ENCODE measurements at regions not wholly inside any gene's neighbourhood (a gene's known extent, or its start where the extent isn't known, plus 50 kb on each side); places are given as distances from the start of the nearest gene placed in this dataset.

GRCh38 chr15:36331531-36332275 lies 247.7 kb upstream of the CDIN1 start:
- Histone ChIP-seq H3K4me2 (ENCODE audit: insufficient read depth, low read length) (no peak overlapping the region), H3K27me3 (ENCODE audit: control insufficient read depth in 2 of 2, insufficient read depth in 2 of 2, low read length in 2 of 2) (no peaks in the 10 kb centered on the region), H3K9me3 (replicated peaks; ENCODE audit: control insufficient read depth, insufficient read depth, low read depth, low read length) (no peaks in the 10 kb centered on the region), H3K4me3 (no peak overlapping the region), H3K9me1 (ENCODE audit: control insufficient read depth, insufficient read depth, low read length) (no peaks in the 10 kb centered on the region), H3K9ac (ENCODE audit: insufficient read depth in 1 of 2, low read depth in 2 of 2, low read length in 2 of 2) (no peak overlapping the region), H3K79me2 (ENCODE audit: control insufficient read depth, insufficient read depth, low read length) (no peaks in the 10 kb centered on the region), H3K27ac (ENCODE audit: extremely low read depth, low read depth, low read length) (no peak overlapping the region), H3K4me1 (replicated peaks in 1 of 2; ENCODE audit: control insufficient read depth in 2 of 2, insufficient read depth in 2 of 2, low read length in 2 of 2) (peaks cover 0 to 10% of the 10 kb centered on the region in 2 experiments; a peak in 2 of 5 replicates), H3K36me3 (ENCODE audit: control insufficient read depth, insufficient read depth, low read length) (no peaks in the 10 kb centered on the region), H2AFZ (ENCODE audit: low read depth, low read length) (peak overlapping the region; percentile 2; the same call in 1 of the 2 replicates), H4K20me1 (replicated peaks; ENCODE audit: control insufficient read depth, insufficient read depth, low read length) (no peaks in the 10 kb centered on the region)
- POLR2A ChIA-PET: interaction anchor here (1.4 kb wide), 1 partner anchor 11 kb away, joined by 6 read pairs; no protein-coding TSS in a partner anchor
- BruUV-seq (replicated peaks): no TSS peak
- CTCF ChIA-PET (ENCODE audit: low intra/inter-chr PET ratio): no interaction called here
- intact Hi-C loops (cut with micrococcal nuclease) (no loop called here), in situ Hi-C loops (cut with MboI) (no loop called here)
- ATAC-seq (no peak), DNase-seq (ENCODE audit: extremely low read depth in 1 of 4, low spot score in 3 of 4) (no peak), FAIRE-seq (no peak)
- WGBS (ENCODE audit: insufficient coverage, low coverage, missing lambda C conversion rate): 61% methylated on average over 6 of the region's 6 CpGs
- TF ChIP-seq GATAD2B (IDR thresholded peaks at IDR 0.05; ENCODE audit: borderline replicate concordance) (no peak), ETV1 (tag; conservative IDR thresholded peaks at IDR 0.05; ENCODE audit: low read depth) (no peak), FOXJ3 (CRISPR knock-in tag; IDR thresholded peaks at IDR 0.05) (no peak)

GRCh38 chr15:36332301-36332700 lies 247.1 kb upstream of the CDIN1 start:
- 48% methylated on average over 2 of the region's 2 CpGs for WGBS (ENCODE audit: insufficient coverage, low coverage, missing lambda C conversion rate)
- Histone ChIP-seq H3K4me3 (no peak overlapping the region), H3K4me2 (ENCODE audit: insufficient read depth, low read length) (no peak overlapping the region), H3K9me1 (ENCODE audit: control insufficient read depth, insufficient read depth, low read length) (no peaks in the 10 kb centered on the region), H3K36me3 (ENCODE audit: control insufficient read depth, insufficient read depth, low read length) (no peaks in the 10 kb centered on the region), H3K4me1 (replicated peaks in 1 of 2; ENCODE audit: control insufficient read depth in 2 of 2, insufficient read depth in 2 of 2, low read length in 2 of 2) (peaks cover 0 to 10% of the 10 kb centered on the region in 2 experiments; a peak in 2 of 5 replicates), H3K9me3 (replicated peaks; ENCODE audit: control insufficient read depth, insufficient read depth, low read depth, low read length) (no peaks in the 10 kb centered on the region), H4K20me1 (replicated peaks; ENCODE audit: control insufficient read depth, insufficient read depth, low read length) (no peaks in the 10 kb centered on the region), H3K9ac (ENCODE audit: insufficient read depth in 1 of 2, low read depth in 2 of 2, low read length in 2 of 2) (no peak overlapping the region), H3K79me2 (ENCODE audit: control insufficient read depth, insufficient read depth, low read length) (no peaks in the 10 kb centered on the region), H3K27ac (ENCODE audit: extremely low read depth, low read depth, low read length) (no peak overlapping the region), H3K27me3 (ENCODE audit: control insufficient read depth in 2 of 2, insufficient read depth in 2 of 2, low read length in 2 of 2) (no peaks in the 10 kb centered on the region), H2AFZ (ENCODE audit: low read depth, low read length) (no peak overlapping the region)
- no TSS peak for BruUV-seq (replicated peaks)
- in situ Hi-C loops (cut with MboI): no loop called here
- FAIRE-seq (no peak), DNase-seq (ENCODE audit: extremely low read depth in 1 of 4, low spot score in 3 of 4) (no peak), ATAC-seq (no peak)
- ChIA-PET POLR2A (no interaction called here), CTCF (ENCODE audit: low intra/inter-chr PET ratio) (no interaction called here)
- intact Hi-C loops (cut with micrococcal nuclease): no loop called here
- TF ChIP-seq ZNF316 (IDR thresholded peaks at IDR 0.05) (peak; percentile 79), MAFF (IDR thresholded peaks at IDR 0.05; ENCODE audit: low read length) (peak; percentile 22; the same call in 1 of the 2 replicates), C11orf30 (IDR thresholded peaks at IDR 0.05; ENCODE audit: low read depth) (peak; percentile 58), MAFG (tag; conservative IDR thresholded peaks at IDR 0.05) (peak; percentile 35; the same call in 1 of the 2 replicates), TCF15 (CRISPR knock-in tag; IDR thresholded peaks at IDR 0.05) (no peak)
